HL-60 (cell line): ENCODE measurements at regions not wholly inside any gene's neighbourhood (a gene's known extent, or its start where the extent isn't known, plus 50 kb on each side); places are given as distances from the start of the nearest gene placed in this dataset.

ENCODE experiments used
- DNase-seq, 2 experiments: peaks; one replicate each; pipeline ENCODE4 v3.0.0-alpha.2; 2010 to 2020; ENCODE audit warnings: low read depth in 1 of 2, low spot score in 1 of 2
- H3K27ac ChIP-seq: fragments of 250-450 bp; sonication (Bioruptor Pico); replicated peaks from 2 replicates; pipeline ENCODE4 v1.5.1; 2020; ENCODE audit warnings: mild to moderate bottlenecking, moderate library complexity
- H3K27me3 ChIP-seq: fragments of 250-450 bp; sonication (Bioruptor Pico); 2 replicates; pipeline ENCODE4 v1.5.1; 2021; ENCODE audit warnings: mild to moderate bottlenecking, moderate library complexity; ENCODE audit not compliant: insufficient read depth, poor library complexity, severe bottlenecking
- H3K4me3 ChIP-seq: replicated peaks from 2 replicates; pipeline ENCODE4 v1.5.1; 2011; ENCODE audit warnings: mild to moderate bottlenecking, control low read depth, low read length; ENCODE audit not compliant: insufficient read depth
- CTCF ChIP-seq: IDR thresholded peaks from one replicate; pipeline ENCODE4 v1.5.1; 2011; ENCODE audit warnings: low read length, control low read depth, inconsistent platforms; ENCODE audit not compliant: insufficient read depth
- GABPA ChIP-seq: IDR thresholded peaks from 2 replicates; pipeline ENCODE4 v1.6.1; 2012; ENCODE audit warnings: low read depth
- POLR2AphosphoS5 ChIP-seq: IDR thresholded peaks from 2 replicates; pipeline ENCODE4 v1.6.1; 2012; ENCODE audit warnings: low read depth
- REST ChIP-seq: IDR thresholded peaks from 2 replicates; pipeline ENCODE4 v1.6.1; 2012; ENCODE audit warnings: low read depth; ENCODE audit not compliant: insufficient replicate concordance
- SPI1 ChIP-seq: IDR thresholded peaks from 2 replicates; pipeline ENCODE4 v1.6.1; 2012; ENCODE audit warnings: low read depth, mild to moderate bottlenecking, borderline replicate concordance

GRCh38 chr9:78609450-78609849 lies 312.5 kb downstream of the PSAT1 start:
- TF ChIP-seq POLR2AphosphoS5, result no peak
- no peak for TF ChIP-seq REST
- TF ChIP-seq SPI1, result no peak
- no peak for TF ChIP-seq GABPA
- no peak for TF ChIP-seq CTCF
- no peak overlapping the region for H3K4me3 ChIP-seq
- DNase-seq, result no peak
- no peaks in the 10 kb centered on the region for H3K27me3 ChIP-seq
- no peak overlapping the region for H3K27ac ChIP-seq

GRCh38 chr9:78612091-78612490 lies 315.2 kb downstream of the PSAT1 start:
- Histone ChIP-seq H3K4me3 (no peak overlapping the region), H3K27ac (no peak overlapping the region), H3K27me3 (no peaks in the 10 kb centered on the region)
- TF ChIP-seq REST, result no peak
- no peak for TF ChIP-seq SPI1
- DNase-seq, result no peak

GRCh38 chr9:78613006-78613405 lies 316.1 kb downstream of the PSAT1 start:
- H3K27ac ChIP-seq, result no peak overlapping the region
- TF ChIP-seq CTCF (no peak), POLR2AphosphoS5 (no peak), GABPA (no peak), SPI1 (no peak), REST (no peak)
- no peaks in the 10 kb centered on the region for H3K27me3 ChIP-seq
- DNase-seq, result no peak
- no peak overlapping the region for H3K4me3 ChIP-seq

GRCh38 chr9:78614892-78615291 lies 318.0 kb downstream of the PSAT1 start:
- TF ChIP-seq POLR2AphosphoS5, result no peak
- H3K27me3 ChIP-seq, result no peaks in the 10 kb centered on the region
- no peak for DNase-seq
- no peak overlapping the region for H3K4me3 ChIP-seq
- H3K27ac ChIP-seq, result no peak overlapping the region
